Gastrocnemius medialis (tissue), 4 donors: ENCODE measurements at regions not wholly inside any gene's neighbourhood (a gene's known extent, or its start where the extent isn't known, plus 50 kb on each side); places are given as distances from the start of the nearest gene placed in this dataset.

Source experiments
- ATAC-seq, 2 donors: fragments of 150-250 bp; one replicate each; pipeline ENCODE4 v1.9.1; 2016
- DNase-seq, 2 donors: peaks; one replicate each; pipeline ENCODE4 v3.0.0-alpha.2; 2019
- H3K27ac ChIP-seq, 4 donors: fragments of 200-600 bp; sonication (generic); 1 replicate in 1 of 4; 2 replicates in 3 of 4; pipeline ENCODE4 v1.5.1; 2016 to 2018; ENCODE audit warnings: mild to moderate bottlenecking in 2 of 4, moderate library complexity in 1 of 4
- H3K27me3 ChIP-seq, 3 donors: fragments of 200-600 bp; sonication (generic) in 2 of 3; 1 replicate in 1 of 3; 2 replicates in 2 of 3; pipeline versions ENCODE4 v1.5.1 to v1.6.0; 2016 to 2019; ENCODE audit warnings: mild to moderate bottlenecking in 1 of 3, moderate library complexity in 1 of 3
- H3K36me3 ChIP-seq, 2 donors: fragments of 200-600 bp; sonication (generic) in 1 of 2; one replicate each; pipeline ENCODE4 v1.5.1; 2017 to 2018
- H3K4me1 ChIP-seq, 2 donors: fragments of 200-600 bp; sonication (generic) in 1 of 2; one replicate each; pipeline ENCODE4 v1.5.1; 2016 to 2017; ENCODE audit warnings: mild to moderate bottlenecking in 2 of 2
- H3K4me3 ChIP-seq, 4 donors: fragments of 200-600 bp; sonication (generic) in 3 of 4; 1 replicate in 1 of 4; 2 replicates in 3 of 4; pipeline ENCODE4 v1.5.1; 2016 to 2019; ENCODE audit warnings: mild to moderate bottlenecking in 2 of 4
- H3K9me3 ChIP-seq, 3 donors: fragments of 200-600 bp; sonication (generic) in 2 of 3; 1 replicate in 1 of 3; 2 replicates in 2 of 3; pipeline ENCODE4 v1.5.1; 2016 to 2019
- CTCF ChIP-seq, 5 experiments: fragments of 450-650 bp in 3 of 5; fragments of 200-600 bp in 2 of 5; sonication (generic) in 2 of 5; IDR thresholded peaks in 4 of 5; conservative IDR thresholded peaks in 1 of 5; 1 replicate in 4 of 5; 2 replicates in 1 of 5; pipeline ENCODE4 v1.5.1; 2016 to 2019; ENCODE audit warnings: antibody characterized with exemption in 5 of 5, mild to moderate bottlenecking in 3 of 5, moderate library complexity in 3 of 5
- POLR2A ChIP-seq, 2 donors: fragments of 450-650 bp; IDR thresholded peaks; one replicate each; pipeline ENCODE4 v1.6.1; 2017; ENCODE audit warnings: antibody characterized with exemption in 2 of 2, mild to moderate bottlenecking in 2 of 2, moderate library complexity in 2 of 2
- in situ Hi-C, 4 donors: fragments of 200-750 bp; cut with MboI; loops; one replicate each; pipeline versions ENCODE4 v1.15.0 to v1.8.0; 2017; ENCODE audit warnings: low sequenced_read_pairs in 4 of 4
- intact Hi-C: fragments of 100-400 bp; cut with DNase I; formaldehyde crosslinking; loops from one replicate; pipeline ENCODE4 v1.15.1; 2023; ENCODE audit warnings: low total_unique reads

GRCh38 chr20:55266361-55266760, 739.0 kb downstream of the CBLN4 start:
- Histone ChIP-seq H3K4me3 (no peak overlapping the region), H3K36me3 (no peaks in the 10 kb centered on the region), H3K9me3 (no peaks in the 10 kb centered on the region), H3K4me1 (no peaks in the 10 kb centered on the region), H3K27ac (no peak overlapping the region), H3K27me3 (no peaks in the 10 kb centered on the region)
- in situ Hi-C loops, result no loop called here
- intact Hi-C loops, result no loop called here
- TF ChIP-seq CTCF (IDR thresholded peaks at IDR 0.05 in 4 of 5, conservative IDR thresholded peaks at IDR 0.05 in 1 of 5) (no peak), POLR2A (IDR thresholded peaks at IDR 0.05) (no peak)
- ATAC-seq, result no peak
- DNase-seq, result no peak

- in situ Hi-C loops (no loop called here), intact Hi-C loops (no loop called here)
- Histone ChIP-seq H3K27ac (no peak overlapping the region), H3K4me3 (no peak overlapping the region), H3K9me3 (no peaks in the 10 kb centered on the region), H3K27me3 (no peaks in the 10 kb centered on the region), H3K4me1 (no peaks in the 10 kb centered on the region), H3K36me3 (no peaks in the 10 kb centered on the region)
- DNase-seq (no peak), ATAC-seq (no peak)
- no peak for TF ChIP-seq CTCF (IDR thresholded peaks at IDR 0.05 in 4 of 5, conservative IDR thresholded peaks at IDR 0.05 in 1 of 5)
- TF ChIP-seq POLR2A (IDR thresholded peaks at IDR 0.05), result no peak
Measured at GRCh38 chr20:55264703-55265239, 740.5 kb downstream of the CBLN4 start.

GRCh38 chr20:55258559-55258958, 746.8 kb downstream of the CBLN4 start:
- ATAC-seq (no peak), DNase-seq (no peak)
- in situ Hi-C loops, result no loop called here
- no peaks in the 10 kb centered on the region for H3K9me3 ChIP-seq
- no peaks in the 10 kb centered on the region for H3K36me3 ChIP-seq
- TF ChIP-seq POLR2A (IDR thresholded peaks at IDR 0.05), result no peak
- no peak for TF ChIP-seq CTCF (IDR thresholded peaks at IDR 0.05 in 4 of 5, conservative IDR thresholded peaks at IDR 0.05 in 1 of 5)
- intact Hi-C loops, result no loop called here
- no peaks in the 10 kb centered on the region for H3K27me3 ChIP-seq
- no peak overlapping the region for H3K4me3 ChIP-seq
- H3K4me1 ChIP-seq, result no peaks in the 10 kb centered on the region
- no peak overlapping the region for H3K27ac ChIP-seq

DNA sequence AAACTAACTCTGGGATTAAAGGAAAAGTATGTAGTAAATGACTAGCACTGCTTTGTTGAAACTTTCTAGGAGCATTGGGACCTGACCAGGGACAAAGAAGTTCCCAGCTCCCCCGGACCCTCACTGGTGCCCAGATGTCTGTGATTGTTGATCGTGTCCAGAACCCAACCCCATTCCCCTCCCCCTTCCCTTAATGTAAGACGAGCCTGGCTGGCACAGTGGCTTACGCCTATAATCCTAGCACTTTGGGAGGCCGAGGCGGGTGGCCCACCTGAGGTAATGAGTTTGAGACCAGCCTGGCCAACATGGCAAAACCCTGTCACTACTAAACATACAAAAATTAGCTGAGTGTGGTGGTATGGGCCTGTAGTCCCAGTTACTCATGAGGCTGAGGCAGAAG, 750.3 kb downstream of the CBLN4 start:
- TF ChIP-seq POLR2A (IDR thresholded peaks at IDR 0.05) (no peak), CTCF (IDR thresholded peaks at IDR 0.05 in 4 of 5, conservative IDR thresholded peaks at IDR 0.05 in 1 of 5) (no peak)
- Histone ChIP-seq H3K27me3 (no peaks in the 10 kb centered on the region), H3K36me3 (no peaks in the 10 kb centered on the region), H3K9me3 (no peaks in the 10 kb centered on the region), H3K27ac (no peak overlapping the region), H3K4me3 (no peak overlapping the region), H3K4me1 (no peaks in the 10 kb centered on the region)
- intact Hi-C loops, result no loop called here
- in situ Hi-C loops, result no loop called here
- no peak for DNase-seq
- no peak for ATAC-seq

DNA sequence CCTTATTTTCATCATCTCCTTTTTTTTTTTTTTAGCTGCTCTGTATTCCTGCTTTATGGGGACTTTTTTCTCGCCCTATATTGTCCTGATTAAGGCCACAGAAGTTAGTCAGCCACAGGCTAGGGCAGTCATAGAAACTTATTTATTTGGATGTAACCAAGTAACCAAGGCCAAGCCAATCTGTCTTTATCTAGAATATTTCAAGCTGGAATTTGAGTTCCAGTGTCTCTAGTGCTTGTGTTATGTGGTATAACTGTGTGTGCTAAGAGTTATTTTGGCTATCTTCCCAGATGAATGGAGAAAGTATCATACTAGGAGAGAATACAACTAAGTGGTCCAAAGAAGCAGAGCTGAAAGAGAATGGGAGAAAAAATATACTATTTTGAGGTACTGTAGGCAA, 751.5 kb downstream of the CBLN4 start:
- no peak overlapping the region for H3K27ac ChIP-seq

More for the DNA sequence above, 751.5 kb downstream of the CBLN4 start:
- intact Hi-C loops (no loop called here), in situ Hi-C loops (no loop called here)
- Histone ChIP-seq H3K36me3 (no peaks in the 10 kb centered on the region), H3K4me3 (no peak overlapping the region), H3K4me1 (no peaks in the 10 kb centered on the region), H3K27me3 (no peaks in the 10 kb centered on the region), H3K9me3 (no peaks in the 10 kb centered on the region)
- ATAC-seq, result no peak
- TF ChIP-seq POLR2A (IDR thresholded peaks at IDR 0.05), result no peak
- no peak for TF ChIP-seq CTCF (IDR thresholded peaks at IDR 0.05 in 4 of 5, conservative IDR thresholded peaks at IDR 0.05 in 1 of 5)
- no peak for DNase-seq
